Osteoblast (primary cell): ENCODE measurements at regions not wholly inside any gene's neighbourhood (a gene's known extent, or its start where the extent isn't known, plus 50 kb on each side); places are given as distances from the start of the nearest gene placed in this dataset.

Experiments used
- DNase-seq: peaks from one replicate; pipeline ENCODE4 v3.0.0; 2011; ENCODE audit warnings: low spot score, mixed read lengths; ENCODE audit not compliant: insufficient read length; ENCODE audit errors: missing footprints
- H2AFZ ChIP-seq: 2 replicates; pipeline ENCODE4 v1.6.0; 2011; ENCODE audit warnings: mild to moderate bottlenecking, low read length
- H3K27ac ChIP-seq: 2 replicates; pipeline ENCODE4 v1.5.1; 2011; ENCODE audit warnings: mild to moderate bottlenecking, low read depth, low read length, moderate library complexity
- H3K27me3 ChIP-seq: 2 replicates; pipeline ENCODE4 v1.6.0; 2012; ENCODE audit warnings: mild to moderate bottlenecking, control low read depth, inconsistent platforms, low read length, moderate library complexity; ENCODE audit not compliant: insufficient read depth
- H3K36me3 ChIP-seq: 2 replicates; pipeline ENCODE4 v1.5.1; 2011; ENCODE audit warnings: mild to moderate bottlenecking, low read length, control low read depth, moderate library complexity; ENCODE audit not compliant: insufficient read depth
- H3K4me1 ChIP-seq: 2 replicates; pipeline ENCODE4 v1.5.1; 2011; ENCODE audit warnings: mild to moderate bottlenecking, low read length, control low read depth, moderate library complexity; ENCODE audit not compliant: insufficient read depth
- H3K4me2 ChIP-seq: 2 replicates; pipeline ENCODE4 v1.6.0; 2011; ENCODE audit warnings: mild to moderate bottlenecking, low read length; ENCODE audit not compliant: insufficient read depth
- H3K4me3 ChIP-seq: fragments of 200-600 bp; sonication (generic); 3 replicates; pipeline ENCODE4 v1.5.1; 2012; ENCODE audit warnings: mild to moderate bottlenecking, low read length, inconsistent platforms; ENCODE audit not compliant: insufficient read depth
- H3K79me2 ChIP-seq: 2 replicates; pipeline ENCODE4 v1.6.0; 2012; ENCODE audit warnings: mild to moderate bottlenecking, low read length, control low read depth, inconsistent platforms; ENCODE audit not compliant: insufficient read depth
- H3K9me3 ChIP-seq: 2 replicates; pipeline ENCODE4 v1.5.1; 2011; ENCODE audit warnings: low read depth, low read length, control low read depth
- H4K20me1 ChIP-seq: 2 replicates; pipeline ENCODE4 v1.6.0; 2012; ENCODE audit warnings: mild to moderate bottlenecking, low read length, control low read depth; ENCODE audit not compliant: insufficient read depth
- CTCF ChIP-seq: IDR thresholded peaks from 2 replicates; pipeline ENCODE4 v1.5.1; 2011; ENCODE audit warnings: mild to moderate bottlenecking, low read depth, low read length, moderate library complexity; ENCODE audit errors: extremely low read depth

DNA sequence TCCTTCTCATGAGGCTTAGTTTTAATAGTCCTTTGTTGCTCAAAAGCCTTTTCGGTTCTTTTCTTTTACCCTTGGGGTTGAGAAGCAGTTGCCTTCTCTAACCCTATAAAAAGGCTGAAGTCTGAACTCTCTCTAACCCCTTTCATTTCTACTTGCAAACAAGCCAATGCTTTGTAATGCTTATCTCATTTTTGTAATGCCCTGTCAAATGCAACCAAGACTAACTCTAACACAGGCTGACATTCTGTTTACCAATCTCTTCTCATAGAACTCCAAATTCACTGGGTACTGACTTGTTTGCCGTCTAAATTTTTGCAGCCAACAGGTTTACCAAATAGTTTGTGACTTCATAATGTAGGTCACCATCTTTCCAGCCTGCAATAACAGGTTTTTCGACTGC lies 233.9 kb upstream of the SNX7 start:
- H3K9me3 ChIP-seq: no peaks in the 10 kb centered on the region
- no peak for TF ChIP-seq CTCF
- H3K4me3 ChIP-seq: no peak overlapping the region
- H4K20me1 ChIP-seq: no peaks in the 10 kb centered on the region
- no peaks in the 10 kb centered on the region for H3K79me2 ChIP-seq
- H3K4me1 ChIP-seq: no peaks in the 10 kb centered on the region
- no peaks in the 10 kb centered on the region for H3K27me3 ChIP-seq
- DNase-seq: no peak
- H2AFZ ChIP-seq: no peak overlapping the region
- no peak overlapping the region for H3K27ac ChIP-seq
- no peak overlapping the region for H3K4me2 ChIP-seq
- H3K36me3 ChIP-seq: no peaks in the 10 kb centered on the region

GRCh38 chr1:98426092-98426491 lies 235.4 kb upstream of the SNX7 start:
- no peaks in the 10 kb centered on the region for H3K79me2 ChIP-seq
- no peaks in the 10 kb centered on the region for H3K27me3 ChIP-seq
- H3K4me3 ChIP-seq: no peak overlapping the region
- no peak for DNase-seq
- H3K9me3 ChIP-seq: no peaks in the 10 kb centered on the region
- no peaks in the 10 kb centered on the region for H4K20me1 ChIP-seq
- H3K4me1 ChIP-seq: no peaks in the 10 kb centered on the region
- no peak overlapping the region for H2AFZ ChIP-seq
- no peak overlapping the region for H3K4me2 ChIP-seq
- no peaks in the 10 kb centered on the region for H3K36me3 ChIP-seq
- no peak for TF ChIP-seq CTCF
- no peak overlapping the region for H3K27ac ChIP-seq

GRCh38 chr1:98422816-98423215 lies 238.7 kb upstream of the SNX7 start:
- no peaks in the 10 kb centered on the region for H3K9me3 ChIP-seq
- no peak overlapping the region for H3K27ac ChIP-seq
- no peaks in the 10 kb centered on the region for H3K27me3 ChIP-seq
- no peaks in the 10 kb centered on the region for H3K36me3 ChIP-seq
- H2AFZ ChIP-seq: no peak overlapping the region
- TF ChIP-seq CTCF: no peak
- no peak overlapping the region for H3K4me3 ChIP-seq
- H3K4me2 ChIP-seq: no peak overlapping the region
- H3K79me2 ChIP-seq: no peaks in the 10 kb centered on the region
- H4K20me1 ChIP-seq: no peaks in the 10 kb centered on the region
- H3K4me1 ChIP-seq: no peaks in the 10 kb centered on the region
- no peak for DNase-seq

DNA sequence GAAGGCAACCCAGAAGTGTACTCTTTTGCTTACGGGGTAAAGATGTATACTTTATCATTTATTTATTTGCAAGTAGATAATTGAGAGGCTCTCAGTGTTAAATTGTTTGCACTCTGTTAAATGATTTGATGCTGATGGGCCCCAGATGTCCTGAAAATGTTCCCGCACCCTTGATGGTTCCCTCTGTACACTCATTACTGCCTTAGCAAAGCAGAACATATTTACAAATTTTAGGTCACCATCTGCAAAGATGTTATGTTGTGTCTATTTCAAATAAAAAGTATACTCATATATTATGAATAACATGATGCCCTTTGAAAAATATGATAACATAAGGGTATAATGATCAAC lies 240.5 kb upstream of the SNX7 start:
- H3K79me2 ChIP-seq: no peaks in the 10 kb centered on the region
- DNase-seq: no peak
- H3K4me1 ChIP-seq: no peaks in the 10 kb centered on the region
- H3K27me3 ChIP-seq: no peaks in the 10 kb centered on the region
- H4K20me1 ChIP-seq: no peaks in the 10 kb centered on the region
- no peak overlapping the region for H3K27ac ChIP-seq
- H2AFZ ChIP-seq: no peak overlapping the region
- no peaks in the 10 kb centered on the region for H3K36me3 ChIP-seq
- no peak overlapping the region for H3K4me2 ChIP-seq
- H3K4me3 ChIP-seq: no peak overlapping the region
- no peak for TF ChIP-seq CTCF
- H3K9me3 ChIP-seq: no peaks in the 10 kb centered on the region
